ENCODE measurements at regions not wholly inside any gene's neighbourhood (a gene's known extent, or its start where the extent isn't known, plus 50 kb on each side); places are given as distances from the start of the nearest gene placed in this dataset.
"Not testable (repeated sequence)": the region's sequence is repeated elsewhere in the genome, so short reads cannot be mapped to it uniquely, and the experiment has no call there.

DNA sequence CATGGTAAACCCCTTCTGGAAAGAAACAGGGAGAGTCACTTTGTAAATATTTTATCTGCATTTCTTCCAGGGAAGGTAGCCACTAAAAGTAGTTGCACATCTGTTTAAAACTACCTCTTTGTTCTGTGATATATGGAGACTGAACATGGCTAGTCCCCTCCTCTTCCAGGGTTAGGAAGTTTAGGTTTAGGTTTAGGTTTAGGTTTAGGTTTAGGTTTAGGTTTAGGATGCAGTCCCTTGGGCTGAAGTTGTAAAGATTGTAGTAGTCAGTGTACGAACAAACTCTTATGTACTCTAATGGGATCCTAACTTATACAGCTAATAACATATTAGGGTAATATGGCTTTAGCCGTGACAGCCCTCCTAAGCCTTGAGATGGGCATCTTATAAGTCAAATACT is 880.2 kb upstream of the TMEFF2 start:
- H3K27ac ChIP-seq (ENCODE audit: low read depth, low read length) = no peak overlapping the region
- H3K79me2 ChIP-seq (ENCODE audit: insufficient read depth, low read length) = no peaks in the 10 kb centered on the region
- no peak overlapping the region for H3K4me2 ChIP-seq (ENCODE audit: low read length)
- no peaks in the 10 kb centered on the region for H3K4me1 ChIP-seq (ENCODE audit: insufficient read depth, low read length)
- H3K4me1 Mint-ChIP-seq (ENCODE audit: low read depth, unreplicated experiment) = no peaks in the 10 kb centered on the region
- no peaks in the 10 kb centered on the region for H3K36me3 Mint-ChIP-seq (ENCODE audit: low read depth, unreplicated experiment)
- TF ChIP-seq, protein P1, sequence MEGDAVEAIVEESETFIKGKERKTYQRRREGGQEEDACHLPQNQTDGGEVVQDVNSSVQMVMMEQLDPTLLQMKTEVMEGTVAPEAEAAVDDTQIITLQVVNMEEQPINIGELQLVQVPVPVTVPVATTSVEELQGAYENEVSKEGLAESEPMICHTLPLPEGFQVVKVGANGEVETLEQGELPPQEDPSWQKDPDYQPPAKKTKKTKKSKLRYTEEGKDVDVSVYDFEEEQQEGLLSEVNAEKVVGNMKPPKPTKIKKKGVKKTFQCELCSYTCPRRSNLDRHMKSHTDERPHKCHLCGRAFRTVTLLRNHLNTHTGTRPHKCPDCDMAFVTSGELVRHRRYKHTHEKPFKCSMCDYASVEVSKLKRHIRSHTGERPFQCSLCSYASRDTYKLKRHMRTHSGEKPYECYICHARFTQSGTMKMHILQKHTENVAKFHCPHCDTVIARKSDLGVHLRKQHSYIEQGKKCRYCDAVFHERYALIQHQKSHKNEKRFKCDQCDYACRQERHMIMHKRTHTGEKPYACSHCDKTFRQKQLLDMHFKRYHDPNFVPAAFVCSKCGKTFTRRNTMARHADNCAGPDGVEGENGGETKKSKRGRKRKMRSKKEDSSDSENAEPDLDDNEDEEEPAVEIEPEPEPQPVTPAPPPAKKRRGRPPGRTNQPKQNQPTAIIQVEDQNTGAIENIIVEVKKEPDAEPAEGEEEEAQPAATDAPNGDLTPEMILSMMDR (IDR thresholded peaks at IDR 0.05; ENCODE audit: insufficient read depth, low read depth, low read length) = no peak
- H4K20me1 ChIP-seq (ENCODE audit: insufficient read depth, low read length) = no peaks in the 10 kb centered on the region
- no peak overlapping the region for H3K9ac ChIP-seq (ENCODE audit: low read length)
- H3K27me3 ChIP-seq (ENCODE audit: insufficient read depth, low read length) = no peaks in the 10 kb centered on the region
- H3K9me3 ChIP-seq (ENCODE audit: insufficient read depth, low read depth, low read length) = no peaks in the 10 kb centered on the region
- H2AFZ ChIP-seq (ENCODE audit: low read depth, low read length) = no peak overlapping the region
- no peak for FAIRE-seq
- no peak overlapping the region for H3K27ac Mint-ChIP-seq (ENCODE audit: unreplicated experiment)
- no peak overlapping the region for H3K4me3 ChIP-seq (ENCODE audit: insufficient read depth, low read depth, low read length)
- peaks cover 3% of the 10 kb centered on the region for H3K27me3 Mint-ChIP-seq (ENCODE audit: low read depth, unreplicated experiment)
- no peak overlapping the region for H3K4me3 Mint-ChIP-seq (ENCODE audit: unreplicated experiment)
- H3K9me3 Mint-ChIP-seq (ENCODE audit: unreplicated experiment) = peaks cover 12% of the 10 kb centered on the region
- DNase-seq (ENCODE audit: low read depth) = no peak
- no peaks in the 10 kb centered on the region for H3K36me3 ChIP-seq (ENCODE audit: insufficient read depth, low read length)

- Histone ChIP-seq H3K27me3 (ENCODE audit: insufficient read depth, low read length) (no peaks in the 10 kb centered on the region), H3K4me1 (ENCODE audit: insufficient read depth, low read length) (no peaks in the 10 kb centered on the region), H3K9ac (ENCODE audit: low read length) (no peak overlapping the region), H3K4me2 (ENCODE audit: low read length) (no peak overlapping the region), H3K4me3 (ENCODE audit: insufficient read depth, low read depth, low read length) (no peak overlapping the region), H3K9me3 (ENCODE audit: insufficient read depth, low read depth, low read length) (no peaks in the 10 kb centered on the region), H4K20me1 (ENCODE audit: insufficient read depth, low read length) (no peaks in the 10 kb centered on the region), H3K27ac (ENCODE audit: low read depth, low read length) (no peak overlapping the region), H3K79me2 (ENCODE audit: insufficient read depth, low read length) (no peaks in the 10 kb centered on the region), H2AFZ (ENCODE audit: low read depth, low read length) (no peak overlapping the region), H3K36me3 (ENCODE audit: insufficient read depth, low read length) (no peaks in the 10 kb centered on the region)
- no peaks in the 10 kb centered on the region for H3K4me1 Mint-ChIP-seq (ENCODE audit: low read depth, unreplicated experiment)
- FAIRE-seq = no peak
- H3K9me3 Mint-ChIP-seq (ENCODE audit: unreplicated experiment) = peaks cover 12% of the 10 kb centered on the region
- H3K27me3 Mint-ChIP-seq (ENCODE audit: low read depth, unreplicated experiment) = peaks cover 3% of the 10 kb centered on the region
- no peak overlapping the region for H3K27ac Mint-ChIP-seq (ENCODE audit: unreplicated experiment)
- TF ChIP-seq, protein P1 (IDR thresholded peaks at IDR 0.05; ENCODE audit: insufficient read depth, low read depth, low read length) = no peak
- TF ChIP-seq EZH2 (IDR thresholded peaks at IDR 0.05; ENCODE audit: insufficient read depth, low read length) = no peak
- DNase-seq (ENCODE audit: low read depth) = no peak
- H3K36me3 Mint-ChIP-seq (ENCODE audit: low read depth, unreplicated experiment) = no peaks in the 10 kb centered on the region
- no peak overlapping the region for H3K4me3 Mint-ChIP-seq (ENCODE audit: unreplicated experiment)
These were observed 877.9 kb upstream of the TMEFF2 start for GRCh38 chr2:193072647-193073046.

GRCh38 chr2:193025556-193025955 is 830.8 kb upstream of the TMEFF2 start:
- H3K4me1 Mint-ChIP-seq (ENCODE audit: low read depth, unreplicated experiment); H3K36me3 Mint-ChIP-seq (ENCODE audit: low read depth, unreplicated experiment); H3K4me3 Mint-ChIP-seq (ENCODE audit: unreplicated experiment); H3K79me2 ChIP-seq (ENCODE audit: insufficient read depth, low read length); FAIRE-seq; H3K27ac ChIP-seq (ENCODE audit: low read depth, low read length); H3K27me3 ChIP-seq (ENCODE audit: insufficient read depth, low read length); H3K27me3 Mint-ChIP-seq (ENCODE audit: low read depth, unreplicated experiment); H3K36me3 ChIP-seq (ENCODE audit: insufficient read depth, low read length); H4K20me1 ChIP-seq (ENCODE audit: insufficient read depth, low read length); H3K9me3 Mint-ChIP-seq (ENCODE audit: unreplicated experiment); H3K4me2 ChIP-seq (ENCODE audit: low read length); H3K27ac Mint-ChIP-seq (ENCODE audit: unreplicated experiment); H3K9ac ChIP-seq (ENCODE audit: low read length); H2AFZ ChIP-seq (ENCODE audit: low read depth, low read length); H3K9me3 ChIP-seq (ENCODE audit: insufficient read depth, low read depth, low read length); H3K4me3 ChIP-seq (ENCODE audit: insufficient read depth, low read depth, low read length); DNase-seq (ENCODE audit: low read depth); H3K4me1 ChIP-seq (ENCODE audit: insufficient read depth, low read length): not testable (repeated sequence)
